GM12872 (cell line): ENCODE measurements at regions not wholly inside any gene's neighbourhood (a gene's known extent, or its start where the extent isn't known, plus 50 kb on each side); places are given as distances from the start of the nearest gene placed in this dataset.

Experiments
- TF ChIP-seq, protein P1 (sequence below): IDR thresholded peaks from 3 replicates; pipeline ENCODE4 v1.5.1; 2011; ENCODE audit warnings: low read depth, mild to moderate bottlenecking, low read length, moderate library complexity; ENCODE audit not compliant: insufficient read depth

DNA sequence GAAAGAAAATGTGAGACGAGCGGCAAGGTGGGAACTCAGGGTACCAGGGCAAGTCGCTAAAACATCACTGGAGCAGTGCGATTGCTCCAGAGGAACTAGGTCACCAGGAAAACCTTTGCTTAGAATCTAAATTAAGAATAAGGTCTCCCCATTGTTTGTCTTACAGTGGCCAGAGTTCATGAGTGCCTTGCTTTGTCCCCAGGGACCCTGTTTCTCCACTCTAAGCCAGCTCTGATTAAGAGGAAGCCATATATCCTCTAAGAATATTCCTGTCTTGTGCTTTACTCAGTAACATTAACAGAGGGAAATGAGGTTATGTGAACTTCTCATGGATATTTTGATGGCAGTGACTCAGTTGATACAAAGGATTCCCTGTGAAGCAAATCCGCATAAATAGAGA, 305.8 kb downstream of the CD83 start:
- TF ChIP-seq, protein P1, sequence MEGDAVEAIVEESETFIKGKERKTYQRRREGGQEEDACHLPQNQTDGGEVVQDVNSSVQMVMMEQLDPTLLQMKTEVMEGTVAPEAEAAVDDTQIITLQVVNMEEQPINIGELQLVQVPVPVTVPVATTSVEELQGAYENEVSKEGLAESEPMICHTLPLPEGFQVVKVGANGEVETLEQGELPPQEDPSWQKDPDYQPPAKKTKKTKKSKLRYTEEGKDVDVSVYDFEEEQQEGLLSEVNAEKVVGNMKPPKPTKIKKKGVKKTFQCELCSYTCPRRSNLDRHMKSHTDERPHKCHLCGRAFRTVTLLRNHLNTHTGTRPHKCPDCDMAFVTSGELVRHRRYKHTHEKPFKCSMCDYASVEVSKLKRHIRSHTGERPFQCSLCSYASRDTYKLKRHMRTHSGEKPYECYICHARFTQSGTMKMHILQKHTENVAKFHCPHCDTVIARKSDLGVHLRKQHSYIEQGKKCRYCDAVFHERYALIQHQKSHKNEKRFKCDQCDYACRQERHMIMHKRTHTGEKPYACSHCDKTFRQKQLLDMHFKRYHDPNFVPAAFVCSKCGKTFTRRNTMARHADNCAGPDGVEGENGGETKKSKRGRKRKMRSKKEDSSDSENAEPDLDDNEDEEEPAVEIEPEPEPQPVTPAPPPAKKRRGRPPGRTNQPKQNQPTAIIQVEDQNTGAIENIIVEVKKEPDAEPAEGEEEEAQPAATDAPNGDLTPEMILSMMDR: no peak

DNA sequence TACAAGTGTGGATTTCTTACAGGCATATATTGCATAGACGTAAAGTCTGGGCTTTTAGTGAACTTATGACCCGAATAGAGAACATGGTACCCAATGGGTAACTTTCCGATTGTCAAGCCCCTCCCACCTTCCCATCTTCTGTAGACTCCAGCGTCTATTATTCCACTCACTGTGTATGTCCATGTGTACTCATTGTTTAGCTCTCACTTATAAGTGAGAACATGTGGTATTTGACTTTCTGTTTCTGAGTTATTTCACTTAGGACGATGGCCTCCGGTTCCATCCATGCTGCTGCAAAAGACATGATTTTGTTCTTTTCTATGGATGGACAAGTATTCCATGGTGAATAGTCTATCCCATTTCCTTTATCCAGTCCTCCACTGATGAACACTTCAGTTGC, 306.4 kb downstream of the CD83 start:
- TF ChIP-seq, protein P1: no peak

DNA sequence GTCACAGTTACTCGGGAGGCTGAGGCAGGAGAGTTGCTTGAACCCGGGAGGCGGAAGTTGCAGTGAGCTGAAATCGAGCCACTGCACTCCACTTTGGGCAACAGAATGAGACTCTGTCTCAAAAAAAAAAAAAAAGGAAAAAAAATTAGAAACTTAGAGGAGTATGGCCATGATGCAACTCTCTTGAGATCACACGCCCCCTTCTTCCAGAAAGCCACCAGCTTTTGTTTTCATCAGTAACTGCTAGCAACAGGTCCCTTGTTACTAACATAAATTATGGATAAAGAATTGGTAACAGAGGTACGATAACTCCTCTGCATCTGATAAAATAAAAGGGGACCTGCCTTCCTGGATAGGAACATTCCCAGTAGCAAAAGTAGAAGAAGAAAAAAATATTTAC, 308.2 kb downstream of the CD83 start:
- TF ChIP-seq, protein P1: no peak

DNA sequence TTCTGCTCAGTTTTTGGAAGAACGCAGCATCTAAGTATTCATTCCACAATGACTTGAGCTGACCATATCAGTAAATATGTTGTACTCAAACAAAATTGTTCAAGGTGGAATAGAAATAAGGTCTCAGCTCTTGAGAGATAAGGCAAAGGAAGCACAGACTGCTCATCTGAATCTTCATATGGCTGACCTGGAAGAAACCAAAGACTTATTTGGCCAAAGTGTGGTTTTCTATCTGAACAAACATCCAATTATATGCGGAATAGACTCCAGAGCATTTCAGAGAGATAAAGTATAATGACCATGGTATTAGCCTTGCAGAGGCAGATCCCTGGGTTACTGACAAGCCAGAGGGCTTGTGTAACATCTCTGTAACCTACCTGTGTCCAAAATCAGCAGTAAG, 308.7 kb downstream of the CD83 start:
- TF ChIP-seq, protein P1: no peak

DNA sequence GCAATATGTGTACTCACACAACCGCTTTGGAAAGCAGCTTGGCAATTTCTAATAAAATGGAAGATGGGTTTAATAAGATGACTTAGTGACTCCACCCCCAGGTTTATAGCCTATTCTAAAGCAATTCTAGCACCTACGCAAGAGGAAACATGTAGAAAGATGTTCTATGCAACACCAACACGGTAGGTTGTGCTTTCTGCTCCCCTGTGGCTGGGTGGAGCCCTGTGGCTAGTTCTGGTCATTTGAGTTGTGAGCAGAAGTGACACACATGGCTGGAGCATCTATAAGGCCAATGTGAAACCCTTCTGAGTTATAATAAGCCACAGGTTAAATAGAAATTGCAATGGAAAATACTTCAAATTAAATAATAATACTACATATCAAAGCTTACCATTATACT, 310.7 kb downstream of the CD83 start:
- TF ChIP-seq, protein P1: no peak

DNA sequence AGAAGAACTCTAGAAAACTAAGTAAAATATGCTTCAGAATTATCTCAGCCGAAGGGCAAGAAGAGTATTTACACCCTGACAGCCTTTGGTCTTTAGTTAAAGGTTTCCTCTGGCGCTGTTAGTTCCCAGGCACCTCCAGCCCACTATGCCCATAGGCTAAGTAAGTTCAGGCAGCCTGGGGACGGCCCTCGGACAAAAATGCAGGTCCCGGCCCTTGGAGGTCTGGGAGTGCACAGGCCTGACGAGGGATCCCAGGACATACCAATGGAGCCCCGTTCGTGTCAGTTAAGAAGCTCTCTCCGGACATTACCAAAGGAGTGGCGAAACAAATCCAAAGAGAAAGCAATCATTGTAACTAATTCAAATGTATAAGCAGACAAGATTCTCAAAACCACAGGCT, 311.8 kb downstream of the CD83 start:
- TF ChIP-seq, protein P1: no peak

DNA sequence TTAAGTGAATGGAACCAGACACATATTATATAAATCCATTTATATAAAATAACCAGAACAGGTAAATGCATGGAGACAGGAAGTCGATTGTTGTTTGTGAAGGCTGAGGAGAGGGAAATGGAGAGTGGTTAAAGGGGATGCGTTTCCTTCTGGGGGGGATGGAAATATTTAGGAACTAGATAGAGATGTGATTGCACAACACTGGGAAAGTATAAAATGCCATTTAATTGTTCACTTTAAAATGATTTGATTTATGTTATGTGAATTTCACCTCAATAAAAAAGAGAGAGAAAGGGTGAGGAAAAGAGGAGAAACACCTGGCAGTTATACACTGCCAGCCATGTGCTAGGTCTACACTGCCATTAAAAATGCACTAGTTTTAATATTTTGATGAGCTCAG, 312.6 kb downstream of the CD83 start:
- TF ChIP-seq, protein P1: no peak
